DMS153 (cell line): ENCODE measurements at regions not wholly inside any gene's neighbourhood (a gene's known extent, or its start where the extent isn't known, plus 50 kb on each side); places are given as distances from the start of the nearest gene placed in this dataset.
"Not testable (repeated sequence)": the region's sequence is repeated elsewhere in the genome, so short reads cannot be mapped to it uniquely, and the experiment has no call there.

Source experiments
- DNase-seq: peaks from one replicate; lab custom pipeline; 2025; lab: John Stamatoyannopoulos, UW

DNA sequence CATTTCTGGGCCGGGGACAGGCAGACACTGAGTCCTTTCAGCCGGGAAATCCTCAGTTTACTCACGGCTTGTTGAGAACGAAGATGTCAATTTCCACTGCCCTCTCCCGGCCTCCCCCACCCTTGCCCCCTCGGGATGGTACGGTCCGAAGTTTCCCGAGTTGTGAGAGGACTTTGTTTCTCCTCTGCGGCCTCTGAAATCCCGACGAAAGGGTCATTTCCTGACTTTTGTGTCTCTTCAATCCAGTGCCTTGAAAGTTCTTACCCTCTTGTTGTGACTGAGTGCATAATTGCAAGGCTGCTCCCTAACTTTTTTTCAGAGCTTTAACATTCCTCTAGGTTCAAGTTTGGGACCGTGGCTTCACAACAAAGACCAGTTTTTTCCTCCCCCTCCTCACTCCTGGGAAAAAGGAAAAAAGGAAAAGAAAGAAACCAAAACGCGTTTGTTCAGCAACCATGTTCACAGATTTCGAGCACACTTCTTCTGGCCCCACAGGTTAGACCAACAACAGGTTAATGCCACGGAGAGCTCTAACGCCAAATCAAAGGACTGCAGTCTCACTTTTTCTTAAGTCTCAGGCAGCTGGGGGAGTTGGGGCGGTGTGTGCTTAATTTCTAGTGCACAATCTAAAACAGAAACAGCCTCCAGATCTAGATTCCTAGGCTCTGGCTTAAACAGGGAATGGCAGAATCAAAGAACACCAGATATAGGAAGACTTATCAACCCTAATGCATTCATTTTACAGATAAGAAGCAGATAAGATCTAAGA, 138.9 kb downstream of the TMCO5A start:
- DNase-seq: no peak

DNA sequence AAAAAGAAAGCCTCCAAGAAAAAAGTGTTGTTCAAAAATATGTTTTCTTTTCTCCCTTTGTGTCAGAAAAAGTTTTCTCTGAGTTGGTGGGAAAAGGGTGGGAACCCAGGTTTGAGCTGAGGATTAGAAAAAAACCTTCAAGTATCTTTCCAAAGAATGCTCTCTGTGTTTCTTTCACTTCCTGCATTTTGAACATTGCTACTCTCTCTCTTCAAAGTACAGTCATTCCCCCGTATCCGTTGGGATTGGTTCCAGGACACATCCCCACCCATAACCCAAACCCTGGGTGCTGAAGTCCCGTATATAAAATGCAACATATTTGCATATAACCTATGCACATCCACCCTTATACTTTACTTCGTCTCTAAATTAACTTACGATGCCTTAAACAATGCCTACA, 139.6 kb downstream of the TMCO5A start:
- no peak for DNase-seq

- no peak for DNase-seq
These were observed 141.0 kb downstream of the TMCO5A start for GRCh38 chr15:38075466-38075865.

GRCh38 chr15:38076786-38077185, 142.3 kb downstream of the TMCO5A start:
- DNase-seq: no peak

DNA sequence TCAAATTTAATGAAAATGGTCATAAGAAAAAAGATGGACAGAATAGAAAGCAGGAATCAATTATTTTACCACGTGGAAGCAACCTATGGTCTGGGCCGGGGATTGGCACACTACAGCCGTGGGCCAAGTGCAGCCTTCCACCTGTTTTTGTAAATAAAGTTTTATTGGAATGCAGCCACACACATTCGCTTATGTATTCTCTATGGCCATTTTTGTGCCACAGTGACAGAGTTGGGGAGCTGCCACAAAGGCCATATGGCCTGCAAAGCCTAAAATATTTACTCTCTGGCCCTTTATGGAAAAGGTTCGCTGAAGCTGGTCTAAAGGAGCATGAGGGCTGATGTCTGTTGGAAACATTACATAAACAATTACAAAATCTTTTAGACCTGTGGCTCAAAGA, 144.8 kb downstream of the TMCO5A start:
- DNase-seq: no peak

GRCh38 chr15:38080651-38081275, 146.3 kb downstream of the TMCO5A start:
- no peak for DNase-seq

GRCh38 chr15:38084289-38084688, 149.8 kb downstream of the TMCO5A start:
- no peak for DNase-seq

- no peak for DNase-seq
These were observed 150.7 kb downstream of the TMCO5A start for GRCh38 chr15:38085114-38085513.

DNA sequence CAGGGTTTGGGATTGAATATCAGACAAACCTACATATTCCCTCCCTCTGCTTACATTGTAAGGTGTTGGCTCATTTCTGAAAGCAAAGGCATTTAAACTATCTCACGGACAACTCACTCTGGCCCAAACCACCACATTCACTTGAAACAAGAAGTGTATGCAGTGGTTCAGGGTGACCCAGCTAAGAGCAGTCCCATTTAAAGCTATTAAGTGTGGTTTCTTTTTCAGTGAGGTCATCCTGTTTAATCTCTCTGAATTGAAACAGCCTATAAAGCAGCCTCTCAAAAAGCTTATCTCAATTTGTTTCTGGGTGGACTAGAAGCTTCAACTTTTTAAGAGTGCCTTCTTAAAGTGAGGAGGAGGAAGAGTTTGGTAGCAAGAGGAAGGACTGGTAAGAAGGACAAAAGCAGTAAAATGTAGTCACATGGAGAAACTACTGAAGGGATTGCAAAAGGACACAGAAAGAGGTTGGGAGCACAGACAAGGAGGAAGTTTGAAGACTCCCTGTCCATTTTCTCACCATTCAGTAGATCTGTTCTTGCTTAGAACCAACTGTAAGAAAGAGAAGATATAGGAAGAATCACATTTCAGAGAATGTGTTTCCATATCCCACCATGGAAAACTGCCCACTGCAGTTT, 151.6 kb downstream of the TMCO5A start:
- no peak for DNase-seq

- no peak for DNase-seq
These were observed 152.2 kb downstream of the TMCO5A start for GRCh38 chr15:38086611-38087010.

GRCh38 chr15:38088971-38089370, 154.5 kb downstream of the TMCO5A start:
- no peak for DNase-seq

DNA sequence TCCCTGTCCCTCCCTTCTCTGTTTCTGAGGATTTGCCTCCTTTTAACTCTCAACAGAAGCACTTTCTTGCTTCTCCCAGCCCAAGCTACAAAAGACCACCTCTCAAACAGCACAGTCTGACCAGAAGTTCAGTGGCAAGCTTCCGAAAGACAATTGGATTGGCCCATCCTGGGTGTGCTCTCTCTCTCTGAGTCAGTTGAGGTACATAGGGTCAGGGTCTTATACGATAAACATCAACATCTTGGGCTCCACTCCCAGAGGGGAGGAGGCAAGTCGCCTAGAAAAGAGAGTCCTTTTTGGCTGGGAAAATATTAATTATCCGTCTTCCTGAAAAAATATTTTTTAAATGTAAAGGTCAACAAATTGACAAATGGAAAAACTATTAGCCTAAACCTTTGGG, 155.8 kb downstream of the TMCO5A start:
- no peak for DNase-seq

- no peak for DNase-seq
These were observed 156.2 kb downstream of the TMCO5A start for GRCh38 chr15:38090678-38091077.

DNA sequence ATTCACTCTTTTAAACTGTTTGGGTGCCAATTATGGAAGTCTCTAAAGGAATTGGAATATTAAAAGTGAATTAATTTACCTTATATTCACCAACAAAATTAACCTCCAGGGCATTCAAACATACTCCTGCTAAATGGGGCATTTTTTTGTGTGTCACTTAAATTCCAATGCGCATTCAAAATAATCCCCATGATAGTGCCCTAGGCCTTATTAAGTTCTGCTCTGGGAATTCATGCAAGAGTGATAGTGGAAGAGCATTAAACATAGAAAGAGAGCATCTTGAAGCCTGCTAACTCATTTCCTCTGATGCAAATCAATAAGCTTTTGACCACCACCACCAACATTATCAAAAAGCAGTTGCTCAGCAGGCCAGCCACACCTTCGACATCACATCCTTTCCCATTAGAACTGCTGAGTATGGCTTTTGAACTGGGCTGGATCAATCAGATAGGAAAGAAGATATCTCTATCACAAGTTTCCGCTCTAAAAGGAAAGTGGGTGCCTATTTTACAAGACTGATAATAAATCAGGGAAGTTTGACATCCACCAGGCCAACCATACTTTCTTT, 156.7 kb downstream of the TMCO5A start:
- DNase-seq: no peak

DNA sequence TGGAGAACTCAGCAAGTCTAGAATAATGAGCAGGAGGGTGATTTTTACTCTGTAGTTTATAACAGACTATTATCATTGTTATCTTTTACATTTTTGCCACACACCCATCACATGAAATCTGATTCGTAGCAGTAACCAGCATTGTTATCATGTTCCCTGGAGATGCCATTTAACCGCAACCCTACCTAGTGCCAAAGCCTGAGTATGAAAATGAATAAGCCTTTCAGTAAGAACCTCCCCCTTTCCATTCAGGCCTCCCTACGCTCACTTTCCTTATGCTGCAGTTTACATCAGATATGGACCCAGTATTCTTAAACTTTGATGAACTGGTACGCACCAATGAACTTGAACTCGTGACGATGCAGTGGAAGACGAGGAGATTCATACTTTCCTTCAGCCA, 158.7 kb upstream of the SPRED1 start:
- DNase-seq: no peak

DNA sequence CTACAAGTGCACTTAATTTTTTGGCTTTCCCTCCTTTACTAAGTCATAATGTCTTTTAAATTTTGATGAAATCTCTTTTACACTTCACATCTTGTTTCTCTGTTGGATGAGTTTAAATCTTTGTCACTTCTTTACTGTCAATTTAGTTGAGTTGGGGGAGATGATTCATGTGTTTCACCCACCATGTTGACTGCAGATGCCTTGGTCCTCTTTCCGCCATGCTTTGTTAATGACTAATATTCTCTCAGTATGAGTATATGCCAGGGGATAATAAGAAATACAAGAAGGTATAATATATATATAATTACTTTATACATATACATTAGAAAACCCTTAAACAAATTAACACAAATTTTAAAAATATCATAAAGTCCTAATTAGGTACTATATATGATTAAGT, 149.7 kb upstream of the SPRED1 start:
- no peak for DNase-seq

DNA sequence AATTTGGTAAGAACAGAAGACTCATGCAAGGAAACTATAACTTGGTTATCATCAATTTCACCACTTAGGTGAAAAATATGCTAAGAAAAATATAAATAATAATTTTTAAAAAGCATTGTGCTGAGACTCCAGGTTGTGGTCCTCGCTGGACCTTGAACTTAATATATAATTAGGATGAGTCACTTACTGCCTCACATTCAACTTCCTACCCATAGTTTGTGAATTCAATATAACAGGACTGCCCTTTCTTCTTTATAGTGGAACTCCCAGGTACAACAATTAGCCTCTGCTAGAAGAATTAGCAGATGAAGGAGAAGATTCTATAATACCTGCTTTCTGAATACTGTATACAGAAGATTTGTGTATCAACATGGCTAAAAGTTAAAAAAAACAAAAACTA, 149.1 kb upstream of the SPRED1 start:
- no peak for DNase-seq

DNA sequence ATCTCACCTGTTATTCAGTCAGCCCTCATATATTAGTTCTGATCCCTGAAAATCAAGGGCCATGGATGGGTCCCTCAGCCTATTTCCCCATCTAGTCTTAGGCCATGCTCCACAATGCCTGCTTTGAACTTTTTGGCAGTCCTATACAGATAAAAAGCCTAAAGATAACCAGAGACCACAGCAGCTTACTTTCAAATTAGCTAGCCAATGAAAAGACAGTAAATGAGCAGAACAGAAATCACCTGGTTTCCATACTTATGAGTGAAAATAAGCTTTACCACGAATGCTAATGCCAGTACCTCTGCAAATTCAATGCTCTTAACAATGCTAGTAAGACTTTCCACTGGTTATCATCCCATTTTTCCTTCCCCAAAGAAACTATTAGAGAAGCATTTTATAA, 141.6 kb upstream of the SPRED1 start:
- no peak for DNase-seq

DNA sequence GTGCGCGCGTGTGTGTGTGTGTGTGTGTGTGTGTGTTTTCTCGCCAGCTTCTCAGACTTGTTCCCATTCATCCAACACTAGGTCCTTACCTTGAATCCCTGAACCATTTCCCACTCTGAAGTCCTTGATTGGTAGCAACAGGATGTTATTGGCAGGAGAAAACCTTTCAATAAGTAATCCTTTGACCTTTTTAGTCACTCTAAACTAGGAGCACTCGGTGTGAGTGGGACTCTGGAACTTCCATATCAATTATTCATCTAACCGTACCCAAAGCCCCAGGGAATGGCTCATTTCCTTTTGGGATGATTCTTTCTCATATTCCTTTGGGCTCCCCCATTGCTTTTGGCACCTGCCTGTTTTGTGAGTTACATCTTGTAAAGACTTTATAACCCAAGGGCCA, 140.2 kb upstream of the SPRED1 start:
- no peak for DNase-seq

DNA sequence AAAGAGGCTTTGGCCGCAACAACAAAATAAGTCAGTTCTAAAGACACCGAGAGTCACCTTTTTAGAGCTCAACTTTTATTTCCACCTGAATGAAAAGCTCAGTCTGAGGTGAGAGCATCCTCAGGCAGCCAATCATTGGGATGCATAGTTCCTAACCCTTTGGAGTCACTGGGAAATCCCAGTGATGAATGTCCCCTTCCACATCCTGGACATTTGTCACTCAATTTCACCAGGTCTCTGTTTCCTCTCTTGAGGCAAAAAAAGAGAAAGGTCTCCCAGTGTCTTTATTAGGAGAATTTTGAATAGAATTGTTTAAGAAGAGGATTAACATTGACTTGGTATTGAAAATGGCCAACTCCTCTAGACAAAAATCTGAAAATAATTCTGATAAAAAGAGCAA, 137.5 kb upstream of the SPRED1 start:
- no peak for DNase-seq

DNA sequence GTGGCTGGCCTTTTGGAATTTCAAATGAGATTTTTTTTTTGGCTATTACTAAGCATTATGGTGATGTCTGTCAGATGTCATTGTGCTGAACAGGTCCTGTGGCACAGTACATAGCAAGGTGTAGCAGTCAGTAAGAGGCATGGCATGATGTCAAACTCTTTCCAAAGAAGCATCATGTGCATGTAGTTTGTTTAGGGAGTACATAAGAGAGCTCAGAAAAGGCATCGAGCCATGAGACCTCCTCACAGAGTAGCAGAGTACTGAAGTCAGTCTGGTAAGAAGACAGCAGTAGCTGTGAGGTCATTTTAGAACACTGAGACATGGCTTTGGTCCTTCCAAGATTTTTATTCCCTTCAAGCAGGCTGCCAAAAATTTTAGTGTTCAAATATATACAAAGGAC, 134.9 kb upstream of the SPRED1 start:
- no peak for DNase-seq

- not testable (repeated sequence) for DNase-seq
These were observed 132.8 kb upstream of the SPRED1 start for GRCh38 chr15:38119865-38120264.

DNA sequence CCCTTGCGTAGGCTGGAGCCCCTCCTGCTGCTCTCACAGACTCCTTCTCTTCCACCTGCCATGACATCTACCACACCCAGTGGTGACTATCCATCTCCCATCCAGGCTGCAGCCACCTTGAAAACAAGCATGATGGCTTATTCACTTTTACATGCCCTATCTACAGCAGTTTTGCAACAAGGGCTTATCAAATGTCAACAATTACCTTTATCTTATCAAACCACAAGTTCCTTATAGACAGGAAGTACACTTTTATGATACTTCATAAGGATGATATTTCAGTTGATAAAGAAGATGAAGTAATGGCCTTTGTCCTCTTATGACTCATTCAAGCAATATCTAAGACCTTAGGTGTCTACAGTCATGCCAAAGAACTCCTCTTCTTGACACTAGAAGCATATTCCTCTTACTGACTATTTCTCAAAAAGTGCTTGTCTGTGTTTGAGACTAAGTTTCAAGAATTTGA, 125.3 kb upstream of the SPRED1 start:
- DNase-seq: no peak
